Left renal cortex interstitium (tissue), 4 donors: ENCODE measurements at regions not wholly inside any gene's neighbourhood (a gene's known extent, or its start where the extent isn't known, plus 50 kb on each side); places are given as distances from the start of the nearest gene placed in this dataset.

Source experiments
- DNase-seq, 4 donors: peaks; one replicate each; pipeline ENCODE4 v3.0.0-alpha.2; 2013; ENCODE audit warnings: low read depth in 4 of 4, low spot score in 2 of 4, missing footprints in 1 of 4

DNA sequence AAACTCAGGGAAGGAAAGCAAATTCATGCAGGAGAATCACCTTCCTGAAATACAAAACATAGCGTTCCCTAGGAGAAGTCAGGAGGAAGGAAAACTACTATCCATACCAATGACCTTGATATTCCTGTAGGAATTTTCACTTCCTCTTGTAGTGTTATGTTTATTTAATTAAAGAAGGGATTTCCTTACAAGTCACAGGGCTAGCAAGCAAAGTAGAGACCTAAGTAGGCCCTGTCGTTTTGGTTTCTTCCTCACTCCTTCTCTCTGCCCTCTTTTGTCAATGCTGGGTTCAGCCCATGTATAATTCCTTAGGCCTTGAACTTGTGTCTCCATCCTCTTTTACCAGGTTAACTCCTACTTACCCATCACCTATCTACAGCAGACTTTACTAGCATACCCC lies 435.2 kb upstream of the LRATD1 start:
- DNase-seq, result no peak

DNA sequence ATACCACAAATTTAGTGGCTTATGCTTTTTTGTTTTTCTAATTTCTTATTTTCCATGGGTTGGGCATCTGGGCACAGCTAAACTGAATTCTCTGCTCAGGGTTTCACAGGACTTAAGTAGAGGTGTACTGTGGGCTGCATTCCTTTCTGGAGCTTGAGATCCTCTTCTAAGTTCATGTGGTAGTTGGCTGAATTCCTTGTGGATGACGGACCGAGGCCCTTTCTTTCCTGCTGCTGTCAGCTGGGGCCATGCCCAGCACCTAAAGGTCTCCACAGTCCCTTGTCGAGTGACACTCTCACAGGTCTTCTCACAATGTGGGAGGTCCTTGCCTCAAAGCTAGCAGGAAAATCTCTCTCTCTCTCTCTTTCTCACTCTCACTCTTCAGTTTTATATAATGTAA lies 433.5 kb upstream of the LRATD1 start:
- no peak for DNase-seq

DNA sequence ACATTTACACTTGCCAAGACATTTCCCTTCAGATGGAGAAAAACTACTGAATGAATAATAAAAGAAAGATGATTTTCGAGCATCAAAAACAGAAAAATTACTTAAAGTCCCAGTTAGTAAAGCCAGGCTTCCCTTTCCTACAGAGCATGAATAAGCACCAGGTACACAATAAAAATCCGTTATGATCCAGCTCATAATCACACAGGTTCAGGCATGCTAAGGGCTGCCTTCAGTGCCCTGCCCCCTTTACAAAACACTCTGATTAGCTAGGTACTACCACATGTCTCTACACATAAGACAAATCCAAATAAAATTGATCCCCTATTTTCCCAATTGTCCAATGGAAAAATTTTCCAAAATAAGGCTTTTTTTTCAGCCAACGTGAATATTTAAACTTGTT lies 413.2 kb upstream of the LRATD1 start:
- no peak for DNase-seq

DNA sequence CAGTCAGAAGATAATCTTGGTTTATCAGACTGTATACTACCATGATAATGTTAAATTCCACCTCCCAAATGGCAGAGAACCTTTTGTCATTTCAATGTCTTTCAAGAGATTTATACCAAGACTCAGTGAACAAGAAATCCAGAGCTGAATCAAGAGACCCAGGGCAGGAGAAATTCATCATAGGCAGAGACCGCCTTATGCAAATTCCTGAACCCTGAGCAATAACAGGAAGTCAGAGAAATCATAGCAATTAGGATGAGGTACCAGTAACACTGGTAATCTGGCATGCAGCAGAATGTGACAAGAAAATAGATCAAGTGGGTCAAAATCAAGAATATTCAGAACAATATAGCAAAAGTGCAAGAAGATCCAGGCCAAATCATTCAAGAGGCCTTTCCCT lies 412.4 kb upstream of the LRATD1 start:
- DNase-seq, result no peak

DNA sequence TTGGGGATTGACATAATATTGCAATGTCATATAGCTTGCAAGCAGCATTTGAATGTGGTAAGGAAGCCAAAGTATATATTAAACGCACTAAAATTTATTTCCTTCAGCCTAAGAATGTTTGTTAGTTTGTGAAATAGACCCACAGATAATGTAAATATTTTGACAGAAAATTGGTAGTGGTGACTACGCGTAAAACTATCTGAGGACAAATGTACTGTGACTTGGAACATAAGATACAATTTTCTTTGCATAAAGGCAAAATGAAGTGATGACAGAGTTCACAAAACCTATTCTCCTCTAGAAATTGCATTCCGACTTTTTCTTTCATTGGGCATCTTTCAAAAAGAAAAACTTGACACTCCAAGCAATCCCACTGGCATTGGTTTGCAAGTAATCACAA lies 411.1 kb upstream of the LRATD1 start:
- no peak for DNase-seq

DNA sequence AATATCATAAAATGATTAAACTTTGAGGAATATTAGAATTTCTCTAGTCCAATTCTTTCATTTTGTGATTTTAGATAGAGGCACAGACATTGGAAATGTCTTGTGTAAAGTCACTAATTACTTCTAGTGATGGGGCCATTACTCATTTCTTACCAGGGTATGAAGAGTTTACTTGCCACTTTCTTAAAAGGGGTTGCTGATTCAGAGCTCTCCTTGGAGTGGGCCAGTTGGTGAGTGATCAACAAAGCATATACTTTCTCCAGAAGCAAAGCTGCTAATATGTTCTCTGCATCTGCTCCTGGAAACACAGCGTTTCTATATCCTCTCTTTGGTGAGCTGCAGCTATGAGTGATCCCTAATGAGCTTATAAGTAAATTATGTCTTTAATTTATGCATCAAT lies 408.9 kb upstream of the LRATD1 start:
- no peak for DNase-seq

DNA sequence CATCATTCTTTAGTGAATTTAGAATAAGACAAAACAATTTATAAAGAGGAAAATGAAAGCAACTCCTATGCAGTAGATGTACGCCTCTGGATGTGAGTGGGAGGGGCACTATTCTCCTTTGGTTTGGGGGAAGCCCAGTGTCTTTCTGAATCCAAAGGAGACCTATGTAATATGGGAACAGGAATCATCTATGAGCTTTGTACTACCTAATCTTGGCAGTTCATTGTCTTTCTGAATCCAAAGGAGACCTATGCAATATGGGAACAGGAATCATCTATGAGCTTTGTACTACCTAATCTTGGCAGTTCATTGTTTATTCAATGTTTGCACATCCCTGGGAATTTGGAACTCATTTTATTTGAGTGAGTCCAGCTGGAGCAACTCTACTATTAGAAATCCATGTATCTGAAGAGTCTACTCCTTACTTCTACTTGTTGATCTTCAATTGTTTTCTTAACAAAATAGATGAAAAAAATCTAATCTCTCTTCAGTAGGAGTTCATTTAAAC lies 401.1 kb upstream of the LRATD1 start:
- DNase-seq, result no peak

DNA sequence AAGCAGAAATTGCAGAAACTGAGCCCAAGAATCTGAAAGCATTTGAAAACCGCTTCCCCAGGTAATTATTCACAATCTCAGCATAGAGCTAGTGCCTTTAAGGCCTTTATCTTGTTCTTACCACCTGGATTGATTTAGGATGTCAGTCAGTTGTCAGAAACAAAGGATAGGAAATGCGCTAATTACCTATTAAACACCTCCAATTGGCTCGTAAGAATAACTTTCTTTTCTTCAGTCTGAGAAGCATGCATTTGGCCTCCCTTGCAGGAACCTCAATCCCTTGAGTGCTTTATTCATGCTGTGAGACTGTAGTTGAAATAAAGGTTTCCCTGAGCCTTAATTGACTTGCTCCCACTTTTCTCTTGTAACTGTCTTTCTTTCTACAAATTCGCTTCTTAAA lies 400.3 kb upstream of the LRATD1 start:
- no peak for DNase-seq

DNA sequence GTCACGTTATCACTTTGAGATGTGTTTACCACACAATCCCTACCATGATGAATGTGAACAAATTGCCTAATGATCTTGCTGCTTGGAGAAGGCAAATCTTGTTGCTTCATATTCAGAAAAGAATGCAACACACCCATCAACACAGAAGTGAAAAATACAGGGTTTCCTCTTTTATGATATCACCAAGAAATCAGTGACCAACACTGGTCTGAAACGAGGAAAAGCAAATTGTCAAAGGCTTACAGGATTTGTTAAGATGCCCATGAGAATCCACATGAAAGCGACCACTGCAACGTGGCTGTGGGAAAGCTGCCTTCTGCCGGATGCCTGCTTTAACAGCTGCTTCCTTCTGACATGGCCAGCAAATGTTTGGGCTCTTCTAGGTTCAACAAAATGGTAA lies 397.6 kb upstream of the LRATD1 start:
- DNase-seq, result no peak

DNA sequence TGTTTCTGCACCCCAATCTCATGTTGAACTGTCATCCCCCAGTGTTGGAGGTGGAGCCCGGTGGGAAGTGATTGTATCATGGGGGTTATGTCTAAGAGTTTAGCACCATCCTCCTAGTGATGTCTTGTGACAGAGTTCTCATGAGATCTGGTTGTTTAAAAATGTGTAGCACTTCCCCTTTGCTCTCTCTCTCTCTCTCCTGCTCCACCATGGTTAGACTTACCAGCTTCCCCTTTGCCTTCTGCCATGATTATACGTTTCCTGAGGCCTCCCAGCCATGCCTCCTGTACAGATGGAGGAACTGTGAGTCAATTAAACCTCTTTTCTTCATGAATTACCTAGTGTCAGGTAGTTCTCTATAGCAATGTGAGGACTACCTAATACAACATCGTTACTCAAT lies 396.9 kb upstream of the LRATD1 start:
- DNase-seq, result no peak

DNA sequence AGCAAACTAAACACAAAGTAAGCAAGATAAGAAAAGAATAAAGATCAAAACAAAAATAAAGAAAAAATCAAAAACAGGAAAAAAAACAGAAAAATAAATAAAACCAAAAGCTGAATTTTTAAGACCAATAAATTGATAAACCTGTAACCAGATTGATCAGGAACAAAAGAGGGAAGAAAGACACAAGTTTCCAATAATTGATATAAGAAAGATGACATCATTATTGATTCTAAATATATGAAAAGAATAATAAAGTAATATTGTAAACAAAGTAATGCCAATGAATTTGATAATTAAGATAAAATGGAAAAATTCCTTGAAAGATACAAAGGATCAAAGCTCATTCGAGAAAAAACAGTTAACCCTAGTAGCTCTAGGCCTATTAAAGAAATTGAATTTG lies 394.6 kb upstream of the LRATD1 start:
- no peak for DNase-seq

DNA sequence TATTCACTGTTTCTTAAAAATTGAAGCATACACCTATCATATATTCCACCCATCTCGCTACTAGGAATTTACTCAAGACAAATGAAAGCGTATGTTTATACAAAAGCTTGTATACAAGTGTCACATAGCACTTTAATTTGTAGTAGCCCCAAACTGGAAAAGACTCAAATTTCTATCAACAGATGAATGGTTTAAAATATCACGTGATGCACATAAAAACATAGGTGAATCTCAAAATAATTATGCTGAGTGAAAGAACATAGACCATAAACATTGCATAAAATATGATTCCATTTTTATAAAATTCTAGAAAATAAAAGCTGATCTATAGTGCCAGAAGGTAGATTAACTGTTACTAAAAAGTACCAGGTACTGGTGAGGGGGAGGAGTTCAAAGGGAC lies 392.9 kb upstream of the LRATD1 start:
- no peak for DNase-seq

DNA sequence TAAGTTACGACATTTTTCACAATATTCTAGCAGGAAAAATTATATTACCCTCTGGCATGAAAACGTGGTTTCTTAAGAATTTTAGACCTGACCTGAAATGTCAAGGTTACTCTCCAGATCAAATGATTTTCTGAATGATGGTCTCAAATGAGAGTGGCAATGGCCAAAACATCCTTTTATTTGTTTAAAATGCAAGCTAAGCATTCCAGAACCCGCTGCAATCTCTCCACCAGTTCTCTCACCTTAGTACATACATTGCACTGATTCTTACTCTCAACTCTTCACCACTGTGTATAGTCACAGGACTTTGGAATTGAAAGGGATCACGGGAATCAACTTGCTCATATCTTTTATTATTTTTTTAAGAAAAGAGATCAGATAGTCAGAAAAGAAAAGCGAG lies 391.6 kb upstream of the LRATD1 start:
- DNase-seq, result no peak

DNA sequence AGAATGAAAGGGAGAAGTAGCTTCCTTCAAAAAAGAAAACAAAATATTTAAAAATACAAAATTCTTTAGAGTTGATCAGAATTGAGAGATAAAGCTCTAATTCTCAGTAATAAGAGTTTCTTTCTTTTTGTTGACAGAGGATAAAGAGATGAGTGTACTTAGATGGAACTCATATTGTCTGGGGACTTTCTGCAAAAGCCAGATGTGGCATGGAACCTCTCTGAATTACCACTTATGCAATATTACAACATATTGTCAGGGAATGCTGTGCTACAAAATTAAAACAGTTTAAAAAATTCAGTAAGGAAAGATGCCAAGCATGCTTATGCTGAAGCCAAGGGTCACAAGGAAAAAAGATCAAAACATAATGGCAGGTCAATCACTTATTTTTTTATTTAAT lies 386.6 kb upstream of the LRATD1 start:
- no peak for DNase-seq

DNA sequence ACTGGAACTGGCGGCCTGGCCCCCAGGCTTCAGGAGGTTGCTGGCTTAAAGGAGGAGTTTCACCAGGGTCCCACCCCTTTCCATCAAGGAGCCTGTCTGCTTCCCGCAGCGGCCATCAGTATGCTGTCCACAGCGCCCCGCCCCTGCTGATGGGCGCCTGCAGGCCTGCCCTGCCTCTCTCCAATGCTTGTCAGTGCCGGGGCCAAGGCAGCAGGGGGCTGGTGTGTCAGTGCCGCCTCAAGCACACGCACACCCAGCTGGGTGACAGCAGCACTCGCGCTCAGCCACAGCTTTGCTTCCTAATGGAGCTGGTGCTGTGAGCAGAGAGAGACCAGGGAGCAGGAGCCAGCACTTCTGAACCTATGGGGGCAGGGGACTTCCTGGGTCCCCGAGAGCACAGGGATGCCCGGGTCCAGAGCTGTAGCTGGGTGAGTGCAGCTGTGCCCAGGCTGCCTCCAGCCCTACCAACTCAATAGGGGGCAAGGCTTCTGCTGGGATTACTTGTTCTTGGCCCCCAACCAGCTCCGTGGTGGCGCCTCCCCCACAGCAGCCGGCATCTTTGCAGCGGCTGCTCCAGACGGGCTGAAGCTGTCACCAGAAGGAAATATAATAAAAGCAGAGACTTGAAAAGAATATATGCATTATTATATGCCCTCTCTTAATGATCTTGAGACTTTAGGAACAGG lies 377.2 kb upstream of the LRATD1 start:
- DNase-seq, result no peak

DNA sequence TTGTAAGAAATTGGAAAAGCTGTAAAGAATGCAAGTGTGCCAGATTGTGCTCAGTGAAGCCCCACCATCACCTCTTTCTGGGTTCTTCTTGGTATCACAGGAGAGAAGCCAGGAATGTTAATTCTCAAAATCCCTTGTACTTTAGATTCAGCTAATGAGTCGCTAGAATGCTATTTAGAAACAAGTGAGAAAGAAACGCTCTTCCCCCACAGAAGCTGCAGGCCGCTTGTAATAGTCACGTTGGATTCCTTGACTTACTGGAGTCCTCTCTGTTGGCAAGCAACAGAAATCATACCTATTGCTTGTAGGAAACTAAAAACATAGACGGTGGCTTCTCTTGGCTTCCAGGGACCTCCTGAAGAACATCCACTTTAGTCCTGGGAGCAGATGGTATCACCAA lies 375.6 kb upstream of the LRATD1 start:
- DNase-seq, result no peak

DNA sequence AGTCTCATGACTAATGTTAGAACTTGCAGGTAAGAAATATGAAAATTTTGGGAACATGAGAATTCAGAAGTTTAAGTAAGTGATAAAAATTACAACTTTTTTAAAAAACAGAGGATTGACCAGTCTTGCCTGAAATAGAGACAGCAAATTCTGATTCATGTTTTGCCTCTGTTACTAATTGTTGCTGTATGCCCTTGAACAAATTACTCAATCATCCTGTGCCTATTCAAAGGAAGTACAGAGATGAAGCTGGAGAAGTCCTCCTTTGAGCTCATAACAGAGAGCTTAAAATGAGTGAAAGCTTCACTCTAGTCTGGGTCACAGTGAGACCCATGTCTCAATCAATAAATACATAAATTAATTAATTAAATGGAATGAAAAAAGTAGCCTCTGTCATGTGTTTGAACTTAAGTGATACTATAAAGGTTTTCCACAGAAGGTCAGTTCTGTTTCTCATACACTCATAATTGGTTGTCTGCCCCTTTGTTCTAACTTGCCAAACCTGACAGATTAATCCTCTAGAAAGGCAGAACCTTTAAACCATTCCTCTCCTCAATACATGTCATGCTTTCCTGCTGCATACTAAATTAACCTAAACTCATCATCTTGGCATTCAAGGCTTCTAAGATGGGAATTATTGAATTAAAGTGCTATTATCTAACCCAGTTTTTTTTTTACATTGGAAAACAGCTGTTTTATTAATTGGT lies 374.6 kb upstream of the LRATD1 start:
- DNase-seq, result no peak

DNA sequence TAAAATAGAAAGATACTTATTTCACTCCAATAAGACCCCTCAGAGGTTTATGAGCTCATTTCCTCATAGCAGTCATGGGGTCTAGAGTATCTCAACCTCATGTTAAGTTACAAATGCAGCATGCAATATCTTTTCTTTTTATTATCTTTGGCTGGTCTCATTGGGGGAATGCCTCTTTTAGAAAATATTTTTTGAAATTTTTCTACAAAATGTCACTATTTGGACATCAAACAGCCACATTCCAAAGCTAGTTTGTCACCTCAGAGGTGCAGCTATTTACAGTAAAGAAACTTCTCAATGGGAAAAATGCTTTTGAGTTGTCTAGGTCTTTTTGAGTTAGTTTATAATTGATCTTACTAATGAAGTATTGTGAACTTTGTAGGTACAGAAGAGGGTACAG lies 370.7 kb upstream of the LRATD1 start:
- DNase-seq, result no peak

DNA sequence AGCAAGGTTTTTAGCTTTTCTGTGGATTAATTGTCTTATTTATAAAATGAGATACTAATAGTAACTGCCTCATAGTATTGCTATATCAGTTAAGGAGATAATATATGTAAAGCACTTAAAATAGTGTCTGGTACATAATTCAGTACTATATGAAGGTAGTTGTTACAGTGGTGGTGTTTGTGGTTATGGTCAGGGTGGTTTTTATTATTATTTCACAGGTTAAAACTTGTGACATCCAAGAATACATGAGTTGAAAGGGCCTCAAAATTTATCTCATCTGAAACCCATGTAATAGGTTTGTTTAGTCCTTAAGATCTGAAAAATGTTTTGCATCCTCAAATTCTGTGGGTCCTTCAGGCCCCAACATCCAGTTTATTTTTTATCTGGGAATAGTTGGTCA lies 369.5 kb upstream of the LRATD1 start:
- no peak for DNase-seq

DNA sequence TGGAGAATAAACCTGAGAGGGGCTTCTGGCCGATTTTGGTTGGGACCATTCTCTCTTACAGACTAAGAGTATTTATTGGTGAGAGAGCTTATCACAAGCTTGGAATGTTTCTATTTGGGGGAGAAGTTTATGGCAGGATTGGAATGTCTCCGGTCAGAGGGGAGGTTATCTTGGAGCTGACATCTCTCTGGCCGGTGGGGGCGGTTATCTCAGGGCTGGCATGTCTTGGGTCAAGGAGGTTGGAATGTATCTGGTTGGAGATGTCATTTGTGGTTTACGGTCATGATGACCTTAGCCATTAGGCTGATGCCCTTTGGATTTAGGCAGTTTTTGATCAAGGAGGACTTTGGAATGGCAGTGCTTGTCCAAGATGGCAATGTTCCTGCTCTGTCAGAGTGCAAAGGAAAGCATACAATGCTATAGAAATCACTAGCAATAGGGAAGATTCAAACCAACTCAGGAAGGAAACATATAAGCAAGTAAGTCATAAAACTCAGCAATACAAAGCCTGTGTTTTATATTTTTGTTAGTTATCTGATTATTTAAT lies 362.4 kb upstream of the LRATD1 start:
- no peak for DNase-seq

DNA sequence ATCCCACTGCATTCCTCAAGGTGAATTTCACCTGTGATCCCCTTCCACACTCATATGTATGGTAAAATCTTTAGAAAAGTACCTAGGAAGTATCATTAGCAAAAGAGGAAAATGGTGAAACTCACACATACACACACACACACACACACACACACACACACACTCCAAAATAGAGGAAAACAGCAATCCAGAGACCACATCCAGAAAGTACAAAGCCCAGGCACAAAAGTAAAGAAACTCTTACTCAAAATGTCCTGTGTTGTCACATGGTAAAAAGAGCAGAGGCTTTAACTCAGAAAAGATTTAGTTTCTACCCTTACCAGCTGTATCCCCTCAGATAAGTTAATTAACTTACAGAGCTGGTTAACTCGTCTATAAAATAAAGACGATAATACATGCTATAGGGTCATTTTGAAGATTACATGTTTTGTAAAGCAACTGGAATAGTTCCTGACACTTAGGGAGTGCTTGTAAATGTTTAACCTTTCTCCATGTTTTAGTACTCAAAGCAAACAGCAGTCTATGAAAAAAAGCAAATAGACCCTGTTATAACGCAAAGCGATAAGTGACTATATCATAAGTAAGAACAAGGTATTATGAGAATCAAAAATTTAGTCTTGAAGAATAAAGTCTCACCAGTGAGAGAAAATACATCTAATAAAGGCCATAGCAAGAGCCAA lies 360.0 kb upstream of the LRATD1 start:
- DNase-seq, result no peak

DNA sequence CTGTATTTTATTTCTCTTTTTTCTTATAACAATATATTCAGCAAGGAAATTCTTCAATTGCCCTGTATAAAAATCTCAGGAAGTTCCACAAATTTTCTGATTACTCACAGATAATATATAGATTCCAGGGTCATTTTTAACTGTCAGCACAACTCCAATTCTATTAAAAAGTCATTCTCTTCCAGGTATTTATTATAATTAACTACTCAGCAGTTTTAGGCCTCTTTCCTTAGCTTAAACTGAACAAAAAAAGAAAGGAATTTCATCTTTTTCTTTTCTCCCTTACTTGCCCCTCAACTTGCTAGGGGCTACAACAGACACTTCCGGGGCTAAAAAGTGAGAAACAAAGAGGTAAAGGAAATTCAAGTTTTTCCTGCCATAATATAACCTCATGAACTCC lies 358.9 kb upstream of the LRATD1 start:
- no peak for DNase-seq
